ENCODE measurements at regions not wholly inside any gene's neighbourhood (a gene's known extent, or its start where the extent isn't known, plus 50 kb on each side); places are given as distances from the start of the nearest gene placed in this dataset.

GRCh38 chr6:113055998-113056397 lies 708.9 kb downstream of the RFPL4B start:
- no peak for TF ChIP-seq POLR2A (IDR thresholded peaks at IDR 0.05)
- no peak for TF ChIP-seq CTCF (IDR thresholded peaks at IDR 0.05)

All from esophagus squamous epithelium (tissue), 4 donors.